ENCODE measurements at regions not wholly inside any gene's neighbourhood (a gene's known extent, or its start where the extent isn't known, plus 50 kb on each side); places are given as distances from the start of the nearest gene placed in this dataset.

DNA sequence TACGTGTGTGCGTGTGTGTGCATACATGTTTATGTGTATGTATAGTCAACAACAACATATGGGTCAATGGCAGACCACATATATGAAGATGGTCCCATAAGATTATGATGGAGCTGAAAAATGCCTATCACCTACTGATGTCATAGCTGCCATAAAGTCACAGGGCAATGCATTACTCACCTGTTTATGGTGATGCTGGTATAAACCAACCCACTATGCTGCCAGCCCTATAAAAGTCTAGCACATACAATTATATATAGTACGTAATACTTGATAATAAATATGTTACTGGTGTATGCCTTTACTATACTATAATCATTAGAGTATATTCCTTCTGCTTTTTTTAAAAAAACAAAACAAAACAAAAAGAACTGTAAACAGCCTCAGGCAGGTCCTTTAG is 148.4 kb upstream of the ARID1B start:
- Mint-ChIP-seq H3K4me1 (peaks cover 6 to 10% of the 10 kb centered on the region in 2 donors), H3K4me3 (no peak overlapping the region), H3K36me3 (no peaks in the 10 kb centered on the region), H3K9me3 (no peaks in the 10 kb centered on the region), H3K27me3 (ENCODE audit: low read depth in 3 of 3) (peaks cover 2 to 10% (median 2%) of the 10 kb centered on the region in 3 donors), H3K27ac (no peak overlapping the region)
- DNase-seq, result no peak

DNA sequence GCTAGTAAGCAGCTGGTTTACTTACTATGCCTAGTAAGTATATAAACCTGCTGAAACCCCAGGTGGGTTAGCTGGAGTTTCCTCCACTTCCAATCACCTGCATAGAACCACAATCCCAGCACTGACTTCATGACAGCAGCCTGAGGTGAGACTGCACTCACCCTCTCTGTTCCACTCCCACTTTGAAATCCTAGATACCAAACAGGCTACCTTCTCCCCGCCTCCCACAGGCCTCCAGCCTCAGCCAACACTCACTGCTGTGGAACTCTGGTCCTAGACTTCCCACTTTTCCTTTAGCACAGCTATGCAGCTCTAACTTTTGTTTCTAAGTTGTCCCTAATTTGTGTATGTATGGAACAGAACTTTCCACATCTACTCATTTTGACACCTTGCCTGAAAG is 149.7 kb upstream of the ARID1B start:
- H3K4me1 Mint-ChIP-seq, result no peaks in the 10 kb centered on the region
- H3K9me3 Mint-ChIP-seq, result no peaks in the 10 kb centered on the region

DNA sequence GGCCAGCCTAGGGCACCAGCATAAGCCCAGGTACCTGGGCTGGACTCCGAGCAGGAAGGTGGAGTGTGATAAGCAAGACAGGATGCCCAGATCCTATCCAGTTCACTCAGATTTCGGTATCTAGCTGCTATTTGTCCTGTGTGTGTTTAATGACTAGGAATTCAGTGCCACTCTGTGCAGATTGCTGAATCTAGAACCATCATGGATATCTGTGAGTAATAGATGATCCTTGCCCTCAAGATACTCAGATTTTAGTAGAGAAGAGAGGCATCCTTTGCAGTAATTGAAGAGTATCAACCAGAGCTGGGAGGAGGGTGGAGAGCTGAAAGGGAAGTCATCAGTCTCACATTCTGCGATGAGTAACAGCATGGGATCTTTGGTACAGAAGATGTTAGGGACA is 155.0 kb upstream of the ARID1B start:
- H3K4me3 Mint-ChIP-seq, result no peak overlapping the region
- no peaks in the 10 kb centered on the region for H3K4me1 Mint-ChIP-seq
- H3K36me3 Mint-ChIP-seq, result no peaks in the 10 kb centered on the region
- no peaks in the 10 kb centered on the region for H3K9me3 Mint-ChIP-seq
- no peak overlapping the region for H3K27ac Mint-ChIP-seq
- no peak for DNase-seq
- H3K27me3 Mint-ChIP-seq (ENCODE audit: low read depth in 3 of 3), result peaks cover 2 to 12% (median 3%) of the 10 kb centered on the region in 3 donors

More for the DNA sequence above, 149.7 kb upstream of the ARID1B start:
- DNase-seq, result no peak
- Mint-ChIP-seq H3K27me3 (ENCODE audit: low read depth in 3 of 3) (peaks cover 0 to 10% (median 2%) of the 10 kb centered on the region in 3 donors), H3K27ac (no peak overlapping the region), H3K4me3 (no peak overlapping the region), H3K36me3 (no peaks in the 10 kb centered on the region)

DNA sequence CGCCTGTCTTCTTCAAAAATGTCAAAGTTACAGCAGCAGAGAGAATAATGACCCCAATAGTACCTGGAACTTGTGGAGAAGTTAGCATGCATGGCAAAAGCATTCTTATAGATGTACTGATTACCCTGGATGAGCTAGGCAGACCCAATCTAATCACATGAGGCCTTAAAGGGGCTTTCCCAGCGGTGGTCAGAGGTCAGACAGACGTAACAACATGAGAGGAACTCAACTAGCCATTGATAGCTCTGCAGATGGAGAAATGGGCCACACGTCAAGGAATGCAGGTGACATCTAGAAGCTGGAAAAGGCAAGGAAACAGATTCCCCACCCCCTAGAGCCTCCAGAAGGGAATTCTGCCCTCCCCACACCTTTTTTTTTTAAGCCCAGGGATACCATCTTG is 156.8 kb upstream of the ARID1B start:
- peaks cover 2 to 3% (median 3%) of the 10 kb centered on the region in 3 donors for H3K27me3 Mint-ChIP-seq (ENCODE audit: low read depth in 3 of 3)
- no peaks in the 10 kb centered on the region for H3K36me3 Mint-ChIP-seq
- no peak overlapping the region for H3K27ac Mint-ChIP-seq
- DNase-seq, result no peak
- H3K4me3 Mint-ChIP-seq, result no peak overlapping the region
- H3K9me3 Mint-ChIP-seq, result no peaks in the 10 kb centered on the region
- no peaks in the 10 kb centered on the region for H3K4me1 Mint-ChIP-seq

DNA sequence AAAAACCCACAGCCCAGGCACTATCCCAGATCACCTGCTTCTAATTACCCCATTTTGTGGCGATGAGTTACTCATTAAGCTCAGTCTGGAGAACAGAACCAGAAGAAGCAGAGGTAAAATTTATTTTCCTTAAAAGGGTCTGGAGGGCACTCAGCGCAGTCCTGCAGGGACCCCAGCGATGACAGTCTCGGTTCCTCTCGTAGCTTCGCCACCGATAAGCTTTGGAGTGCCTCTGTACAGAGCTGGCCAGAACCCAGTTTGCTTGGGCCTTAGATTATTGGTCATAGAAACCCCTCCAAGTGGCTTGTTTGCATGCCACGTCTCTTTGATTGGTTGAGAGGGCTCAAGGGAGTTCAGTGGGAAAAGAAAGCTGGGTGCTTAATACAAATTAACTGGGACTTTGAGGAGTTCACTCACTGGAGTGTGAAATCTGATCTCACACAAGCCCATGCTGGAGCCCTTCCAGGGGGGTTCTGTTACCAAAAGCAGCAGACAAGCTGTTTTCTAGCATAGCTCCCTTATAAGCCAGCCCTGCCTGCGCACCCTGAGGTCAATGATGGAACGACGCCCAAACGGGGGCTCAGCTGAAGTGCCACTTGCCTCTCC is 158.5 kb upstream of the ARID1B start:
- Mint-ChIP-seq H3K4me3 (no peak overlapping the region), H3K27ac (no peak overlapping the region), H3K4me1 (no peaks in the 10 kb centered on the region), H3K27me3 (ENCODE audit: low read depth in 3 of 3) (peaks cover 2 to 3% (median 2%) of the 10 kb centered on the region in 3 donors), H3K9me3 (peaks cover 0 to 4% (median 0%) of the 10 kb centered on the region in 6 donors), H3K36me3 (no peaks in the 10 kb centered on the region)
- DNase-seq, result no peak

DNA sequence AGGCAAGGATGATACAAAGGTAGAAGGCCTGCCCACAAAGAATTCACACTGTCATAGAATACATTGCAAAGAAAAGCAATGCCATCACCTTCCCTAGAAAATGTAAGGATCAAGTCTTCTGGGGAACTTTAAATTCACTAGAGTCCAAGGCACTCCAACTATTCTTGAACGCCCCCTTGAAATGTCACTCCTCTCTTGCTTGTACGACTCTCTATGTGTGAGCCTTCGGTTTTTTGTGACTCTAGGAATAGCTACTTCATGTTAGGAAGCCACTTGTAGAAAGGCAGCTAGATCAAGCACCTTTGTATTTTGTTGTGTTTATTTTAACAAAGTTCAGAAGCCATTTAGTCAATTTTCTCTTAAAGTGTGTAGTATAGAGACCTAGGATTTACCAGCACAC is 159.2 kb upstream of the ARID1B start:
- no peak for DNase-seq
- peaks cover 0 to 9% (median 5%) of the 10 kb centered on the region in 6 donors for H3K9me3 Mint-ChIP-seq
- H3K27me3 Mint-ChIP-seq (ENCODE audit: low read depth in 3 of 3), result peaks cover 2 to 5% (median 3%) of the 10 kb centered on the region in 3 donors
- peaks cover 0 to under 1% (median 0%) of the 10 kb centered on the region in 3 donors for H3K36me3 Mint-ChIP-seq
- H3K4me1 Mint-ChIP-seq, result no peaks in the 10 kb centered on the region
- no peak overlapping the region for H3K4me3 Mint-ChIP-seq
- no peak overlapping the region for H3K27ac Mint-ChIP-seq

DNA sequence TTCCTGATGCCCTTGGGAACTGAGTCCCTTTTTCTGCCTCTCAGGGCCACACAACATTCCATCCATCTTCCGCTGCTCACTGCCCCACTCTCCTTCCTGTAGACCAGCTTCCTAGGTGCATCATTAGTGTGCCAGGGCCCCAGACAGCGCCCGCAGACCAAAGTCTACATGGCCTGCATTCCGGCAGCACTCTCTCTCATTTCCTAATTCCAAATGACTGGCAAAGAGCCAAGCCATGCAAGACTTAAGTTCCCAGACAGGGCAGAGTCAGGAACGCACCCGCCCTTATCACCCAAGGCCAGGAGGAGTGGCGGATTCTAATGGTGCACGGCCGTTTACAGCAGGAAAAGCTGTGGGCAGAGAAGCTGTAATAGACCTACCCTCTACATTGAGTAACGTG is 159.8 kb upstream of the ARID1B start:
- Mint-ChIP-seq H3K36me3 (peaks cover 0 to 6% (median 0%) of the 10 kb centered on the region in 3 donors), H3K9me3 (peaks cover 0 to 14% (median 10%) of the 10 kb centered on the region in 6 donors), H3K4me1 (no peaks in the 10 kb centered on the region), H3K4me3 (no peak overlapping the region), H3K27ac (no peak overlapping the region), H3K27me3 (ENCODE audit: low read depth in 3 of 3) (peaks cover 2 to 5% (median 3%) of the 10 kb centered on the region in 3 donors)
- DNase-seq, result no peak

DNA sequence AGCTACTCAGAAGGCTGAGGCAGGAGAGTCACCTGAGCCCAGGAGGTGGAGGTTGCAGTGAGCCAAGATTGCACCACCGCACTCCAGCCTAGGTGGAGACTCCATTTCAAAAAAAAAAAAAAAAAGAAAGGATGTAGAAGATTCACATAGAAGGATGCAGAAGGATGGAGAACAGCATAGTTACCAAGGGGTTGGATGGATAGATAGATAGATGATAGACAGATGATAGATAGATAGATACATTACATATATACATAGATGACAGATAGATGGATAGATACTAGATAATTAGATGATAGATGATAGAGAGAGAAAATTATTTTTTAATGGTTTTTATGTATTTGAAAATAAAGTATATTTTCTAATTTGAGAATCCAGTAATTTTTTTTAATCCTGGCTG is 160.7 kb upstream of the ARID1B start:
- Mint-ChIP-seq H3K36me3 (peaks cover 0 to 12% (median 0%) of the 10 kb centered on the region in 3 donors), H3K27ac (no peak overlapping the region), H3K9me3 (peaks cover 0 to 23% (median 17%) of the 10 kb centered on the region in 6 donors), H3K4me3 (no peak overlapping the region), H3K4me1 (no peaks in the 10 kb centered on the region), H3K27me3 (ENCODE audit: low read depth in 3 of 3) (peaks cover 2 to 5% (median 2%) of the 10 kb centered on the region in 3 donors)
- DNase-seq, result no peak

DNA sequence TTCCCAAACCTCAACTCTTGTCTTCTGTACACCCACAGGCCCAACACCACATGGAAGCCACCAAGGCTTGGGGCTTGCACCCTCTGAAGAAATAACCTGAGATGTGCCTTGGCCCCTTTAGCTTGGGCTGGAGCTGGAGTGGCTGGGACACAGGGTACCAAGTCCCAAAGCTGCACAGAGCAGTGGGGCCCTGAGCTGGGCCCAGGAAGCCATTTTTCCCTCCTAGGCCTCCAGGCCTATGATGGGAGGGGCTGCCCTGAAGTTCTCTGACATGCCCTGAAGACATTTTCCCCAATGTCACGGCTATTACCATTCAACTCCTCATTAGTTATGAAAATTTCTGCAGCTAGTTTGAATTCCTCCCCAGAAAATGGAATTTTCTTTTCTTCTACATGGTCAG is 163.2 kb upstream of the ARID1B start:
- DNase-seq, result no peak
- Mint-ChIP-seq H3K4me1 (no peaks in the 10 kb centered on the region), H3K4me3 (no peak overlapping the region), H3K36me3 (peaks cover 0 to 12% (median 0%) of the 10 kb centered on the region in 3 donors), H3K27me3 (ENCODE audit: low read depth in 3 of 3) (peaks cover 2 to 3% (median 2%) of the 10 kb centered on the region in 3 donors), H3K27ac (no peak overlapping the region), H3K9me3 (peaks cover 0 to 28% (median 17%) of the 10 kb centered on the region in 6 donors)

DNA sequence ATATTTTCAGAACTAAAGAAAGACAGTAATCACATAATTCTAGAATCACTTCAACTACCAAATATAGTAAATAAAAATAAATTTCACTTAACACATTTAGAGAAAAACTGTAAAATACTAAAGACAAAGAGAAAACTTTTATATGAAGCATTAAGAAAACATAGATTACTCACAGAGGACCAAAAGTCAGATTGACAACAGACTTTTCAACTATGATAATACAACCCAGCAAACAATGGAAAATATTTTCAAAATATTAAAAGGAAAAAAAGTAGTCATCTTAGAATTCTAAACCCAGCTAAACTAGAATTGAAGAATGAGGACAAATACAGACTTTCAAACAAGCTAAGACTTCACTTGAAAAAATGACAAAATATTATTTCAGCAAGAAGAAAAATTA is 164.8 kb upstream of the ARID1B start:
- Mint-ChIP-seq H3K27ac (no peak overlapping the region), H3K36me3 (peaks cover 0 to 12% (median 0%) of the 10 kb centered on the region in 3 donors), H3K4me1 (no peaks in the 10 kb centered on the region)

DNA sequence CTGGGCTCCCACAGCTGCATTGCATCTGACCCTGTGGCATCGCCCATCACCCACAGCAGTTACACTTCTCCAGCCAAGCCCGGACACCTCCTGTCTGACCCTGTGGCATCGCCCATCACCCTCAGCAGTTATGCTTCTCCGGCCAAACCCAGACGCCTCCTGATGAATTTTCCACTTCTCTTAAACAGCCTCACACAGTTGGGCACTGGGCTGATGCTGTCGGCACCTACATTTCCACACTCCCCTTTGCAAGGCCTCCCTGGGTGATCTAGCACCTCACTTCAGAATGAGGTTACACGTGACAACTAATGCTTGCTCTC is 175.2 kb upstream of the ARID1B start:
- no peak overlapping the region for H3K4me3 Mint-ChIP-seq
- H3K27ac Mint-ChIP-seq, result no peak overlapping the region
- H3K4me1 Mint-ChIP-seq, result no peaks in the 10 kb centered on the region
- no peak for DNase-seq
- H3K36me3 Mint-ChIP-seq, result peaks cover 0 to 5% (median 0%) of the 10 kb centered on the region in 3 donors
- peaks cover 0 to 2% (median 0%) of the 10 kb centered on the region in 6 donors for H3K9me3 Mint-ChIP-seq
- H3K27me3 Mint-ChIP-seq (ENCODE audit: low read depth in 3 of 3), result peaks cover 0 to 25% (median 2%) of the 10 kb centered on the region in 3 donors

More for the DNA sequence above, 164.8 kb upstream of the ARID1B start:
- Mint-ChIP-seq H3K9me3 (peaks cover 0 to 28% (median 19%) of the 10 kb centered on the region in 6 donors), H3K4me3 (no peak overlapping the region), H3K27me3 (ENCODE audit: low read depth in 3 of 3) (peaks cover 2 to 8% (median 3%) of the 10 kb centered on the region in 3 donors)
- DNase-seq, result no peak

DNA sequence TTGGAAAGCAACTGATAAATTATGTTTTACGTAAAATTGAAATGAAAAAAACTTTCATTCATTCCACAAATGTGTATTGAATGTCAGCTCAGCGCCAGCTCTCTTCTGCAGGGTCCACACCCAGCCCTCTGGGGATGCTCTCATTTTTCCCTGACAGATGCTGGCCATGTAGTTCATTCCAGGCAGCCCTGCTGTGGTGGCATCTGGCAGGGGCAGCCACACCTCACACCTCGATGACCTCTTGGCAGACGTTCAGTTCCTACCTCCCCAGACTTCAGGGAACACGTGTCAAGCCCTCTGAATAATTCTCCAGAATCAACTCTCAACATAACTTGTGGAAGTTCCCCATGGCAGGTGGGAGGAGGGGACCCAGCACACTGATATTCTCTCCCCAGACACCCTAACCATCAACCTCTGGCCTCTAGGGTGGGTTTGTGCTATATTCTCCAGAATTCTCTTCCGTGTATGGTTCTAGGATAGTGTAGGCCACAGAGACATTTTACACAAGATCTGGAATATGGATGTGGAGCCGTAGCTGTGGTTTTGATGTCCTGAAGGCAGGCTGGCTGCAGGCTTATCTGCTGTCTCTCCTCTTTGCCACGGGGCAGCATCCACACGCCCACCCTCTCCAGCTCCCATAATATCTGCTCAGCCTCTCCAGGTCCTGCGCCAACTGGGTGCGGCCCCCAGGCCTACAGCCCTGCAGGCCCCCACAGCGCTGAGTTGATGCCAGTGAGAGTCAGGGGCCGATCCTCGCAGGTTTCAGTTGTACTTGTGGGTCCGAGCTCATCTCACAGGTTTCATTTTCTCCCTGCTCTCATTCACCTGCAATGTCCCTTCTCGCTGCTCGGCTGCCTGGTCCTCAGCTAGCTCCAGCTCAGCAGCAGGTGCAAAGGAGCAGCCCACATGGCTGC is 175.8 kb upstream of the ARID1B start:
- peaks cover 0 to 2% (median 0%) of the 10 kb centered on the region in 6 donors for H3K9me3 Mint-ChIP-seq
- H3K4me1 Mint-ChIP-seq, result no peaks in the 10 kb centered on the region
- no peak overlapping the region for H3K4me3 Mint-ChIP-seq
- no peak overlapping the region for H3K27ac Mint-ChIP-seq
- H3K36me3 Mint-ChIP-seq, result peaks cover 0 to 5% (median 0%) of the 10 kb centered on the region in 3 donors
- DNase-seq, result no peak
- H3K27me3 Mint-ChIP-seq (ENCODE audit: low read depth in 3 of 3), result peaks cover 0 to 23% (median 2%) of the 10 kb centered on the region in 3 donors

DNA sequence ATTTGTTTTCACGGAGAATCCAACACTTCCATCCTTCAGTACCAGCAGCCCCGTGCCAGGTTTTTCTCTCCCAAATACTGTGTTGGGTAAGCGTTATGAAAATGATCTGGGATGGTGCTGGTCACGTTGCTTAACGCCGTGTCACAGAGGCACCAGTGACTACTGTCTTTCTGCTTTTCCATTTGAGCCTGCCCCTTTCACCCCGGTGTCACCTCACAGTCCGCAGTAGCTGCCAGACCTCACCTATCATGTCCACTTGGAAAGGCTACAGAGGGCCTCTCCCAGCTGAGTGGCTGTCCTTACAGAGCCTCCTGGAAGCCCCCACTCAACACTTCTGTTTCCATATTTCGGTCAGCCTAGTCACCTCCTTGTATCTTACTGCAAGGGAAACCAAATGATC is 176.5 kb upstream of the ARID1B start:
- no peak for DNase-seq
- no peaks in the 10 kb centered on the region for H3K4me1 Mint-ChIP-seq
- H3K27ac Mint-ChIP-seq, result no peak overlapping the region
- peaks cover 0 to 5% (median 0%) of the 10 kb centered on the region in 3 donors for H3K36me3 Mint-ChIP-seq
- H3K4me3 Mint-ChIP-seq, result no peak overlapping the region
- peaks cover 0 to 23% (median 2%) of the 10 kb centered on the region in 3 donors for H3K27me3 Mint-ChIP-seq (ENCODE audit: low read depth in 3 of 3)
- peaks cover 0 to 2% (median 0%) of the 10 kb centered on the region in 6 donors for H3K9me3 Mint-ChIP-seq

DNA sequence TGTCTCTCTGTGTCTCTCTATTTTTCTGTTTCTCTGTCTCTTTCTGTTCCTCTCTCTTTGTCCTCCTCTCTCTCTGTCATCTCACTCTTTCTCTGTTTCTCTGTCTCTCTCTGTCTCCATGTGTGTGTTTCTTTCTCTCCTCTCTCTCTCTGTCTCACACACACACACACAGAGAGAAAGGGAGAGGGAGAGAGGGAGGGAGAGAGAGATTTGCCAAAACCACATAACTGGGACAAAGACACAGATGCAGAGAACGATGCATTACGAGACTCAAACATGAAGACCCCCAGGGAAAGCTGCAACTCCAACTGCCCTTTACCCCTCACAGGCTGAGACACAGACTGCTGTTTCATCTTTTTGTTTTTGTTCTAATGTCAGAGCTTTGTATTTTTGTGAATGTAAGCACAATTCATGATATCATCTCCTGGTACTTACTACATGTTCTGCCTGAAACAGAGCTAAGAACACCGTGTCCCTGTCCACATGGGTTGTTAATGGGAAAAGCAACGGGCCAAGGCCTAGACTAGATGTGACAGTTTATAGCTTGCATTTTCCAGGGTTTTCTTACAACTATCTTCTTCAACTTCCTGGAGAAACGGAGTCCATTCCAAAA is 177.1 kb upstream of the ARID1B start:
- no peak for DNase-seq
- peaks cover 0 to 5% (median 0%) of the 10 kb centered on the region in 3 donors for H3K36me3 Mint-ChIP-seq
- H3K4me1 Mint-ChIP-seq, result no peaks in the 10 kb centered on the region
- H3K9me3 Mint-ChIP-seq, result peaks cover 0 to 2% (median 0%) of the 10 kb centered on the region in 6 donors
- no peak overlapping the region for H3K27ac Mint-ChIP-seq
- peaks cover 0 to 23% (median 2%) of the 10 kb centered on the region in 3 donors for H3K27me3 Mint-ChIP-seq (ENCODE audit: low read depth in 3 of 3)
- no peak overlapping the region for H3K4me3 Mint-ChIP-seq
